Liver (tissue), 7 donors: ENCODE measurements at regions not wholly inside any gene's neighbourhood (a gene's known extent, or its start where the extent isn't known, plus 50 kb on each side); places are given as distances from the start of the nearest gene placed in this dataset.

Source experiments
- DNase-seq: peaks from one replicate; pipeline ENCODE4 v3.0.0-alpha.2; 2017; ENCODE audit warnings: low spot score
- H3K27ac ChIP-seq, 2 donors: one replicate each; pipeline ENCODE4 v1.7.0; 2013; ENCODE audit warnings: inconsistent platforms in 2 of 2, low read length in 2 of 2, control low read depth in 1 of 2, low read depth in 1 of 2, mild to moderate bottlenecking in 1 of 2
- H3K27me3 ChIP-seq, 4 donors: one replicate each; pipeline versions ENCODE4 v1.6.1 to v1.7.0; 2013; ENCODE audit warnings: low read length in 3 of 4, inconsistent platforms in 1 of 4, mild to moderate bottlenecking in 1 of 4, moderate library complexity in 1 of 4; ENCODE audit not compliant: control insufficient read depth in 4 of 4, insufficient read depth in 4 of 4
- H3K36me3 ChIP-seq, 4 donors: one replicate each; pipeline versions ENCODE4 v1.6.1 to v1.7.0; 2013; ENCODE audit warnings: low read length in 3 of 4, mild to moderate bottlenecking in 3 of 4, low read depth in 1 of 4, moderate library complexity in 1 of 4; ENCODE audit not compliant: control insufficient read depth in 4 of 4, insufficient read depth in 3 of 4
- H3K4me1 ChIP-seq, 4 donors: one replicate each; pipeline versions ENCODE4 v1.6.1 to v1.7.0; 2013; ENCODE audit warnings: low read length in 3 of 4, mild to moderate bottlenecking in 3 of 4, moderate library complexity in 1 of 4; ENCODE audit not compliant: control insufficient read depth in 4 of 4, insufficient read depth in 4 of 4
- H3K4me3 ChIP-seq, 3 donors: one replicate each; pipeline versions ENCODE4 v1.6.1 to v1.7.0; 2013; ENCODE audit warnings: low read length in 3 of 3, control low read depth in 1 of 3, low read depth in 1 of 3, mild to moderate bottlenecking in 1 of 3
- H3K9ac ChIP-seq, 2 donors: one replicate each; pipeline ENCODE4 v1.7.0; 2013; ENCODE audit warnings: low read length in 2 of 2, mild to moderate bottlenecking in 2 of 2, moderate library complexity in 2 of 2, control low read depth in 1 of 2, low read depth in 1 of 2
- H3K9me3 ChIP-seq, 4 donors: one replicate each; pipeline versions ENCODE4 v1.6.1 to v1.7.0; 2013; ENCODE audit warnings: low read length in 3 of 4; ENCODE audit not compliant: control insufficient read depth in 4 of 4
- FOXA1 ChIP-seq: IDR thresholded peaks from 2 replicates; pipeline ENCODE4 v1.6.1; 2016; ENCODE audit warnings: antibody characterized with exemption
- FOXA2 ChIP-seq: IDR thresholded peaks from 2 replicates; pipeline ENCODE4 v1.6.1; 2016; ENCODE audit warnings: antibody characterized with exemption
- GABPA ChIP-seq, 2 donors: IDR thresholded peaks in 1 of 2; conservative IDR thresholded peaks in 1 of 2; 2 replicates each; pipeline ENCODE4 v1.6.1; 2016; ENCODE audit warnings: antibody characterized with exemption in 2 of 2, mild to moderate bottlenecking in 1 of 2, moderate library complexity in 1 of 2
- HNF4A ChIP-seq, 2 donors: conservative IDR thresholded peaks; 2 replicates each; pipeline ENCODE4 v1.6.1; 2016; ENCODE audit warnings: antibody characterized with exemption in 2 of 2, mild to moderate bottlenecking in 2 of 2
- HNF4G ChIP-seq: IDR thresholded peaks from 2 replicates; pipeline ENCODE4 v1.6.1; 2016; ENCODE audit warnings: antibody characterized with exemption
- JUND ChIP-seq, 2 donors: IDR thresholded peaks; 2 replicates each; pipeline ENCODE4 v1.6.1; 2016; ENCODE audit warnings: antibody characterized with exemption in 2 of 2
- MAX ChIP-seq: IDR thresholded peaks from 2 replicates; pipeline ENCODE4 v1.6.1; 2016; ENCODE audit warnings: antibody characterized with exemption
- NR2F2 ChIP-seq: IDR thresholded peaks from 2 replicates; pipeline ENCODE4 v1.6.1; 2016; ENCODE audit warnings: antibody characterized with exemption
- RAD21 ChIP-seq, 2 donors: IDR thresholded peaks; 2 replicates each; pipeline ENCODE4 v1.6.1; 2016; ENCODE audit warnings: antibody characterized with exemption in 2 of 2, mild to moderate bottlenecking in 2 of 2
- RXRA ChIP-seq, 2 donors: IDR thresholded peaks; 2 replicates each; pipeline ENCODE4 v1.6.1; 2017 to 2018; ENCODE audit warnings: antibody characterized with exemption in 2 of 2, mild to moderate bottlenecking in 1 of 2
- SP1 ChIP-seq: IDR thresholded peaks from 2 replicates; pipeline ENCODE4 v1.6.1; 2018; ENCODE audit warnings: antibody characterized with exemption, mild to moderate bottlenecking
- TAF1 ChIP-seq: conservative IDR thresholded peaks from 2 replicates; pipeline ENCODE4 v1.6.1; 2016; ENCODE audit warnings: antibody characterized with exemption, mild to moderate bottlenecking
- YY1 ChIP-seq: IDR thresholded peaks from 2 replicates; pipeline ENCODE4 v1.6.1; 2016; ENCODE audit warnings: antibody characterized with exemption, mild to moderate bottlenecking
- WGBS: extraction: QIAGEN DNeasy Blood & Tissue Kit; methylation state at CpG from one replicate; pipeline ENCODE4 v1.1.7; 2013; 5-methylcytosine and 5-hydroxymethylcytosine counted together
- TF ChIP-seq, protein P1 (sequence below): IDR thresholded peaks from 2 replicates; pipeline ENCODE4 v1.6.1; 2016; ENCODE audit warnings: antibody characterized with exemption
- TF ChIP-seq, protein P2 (sequence below): IDR thresholded peaks from 2 replicates; pipeline ENCODE4 v1.6.1; 2016; ENCODE audit warnings: antibody characterized with exemption, mild to moderate bottlenecking
- TF ChIP-seq, protein P3 (sequence below): IDR thresholded peaks from 2 replicates; pipeline ENCODE4 v1.6.1; 2016; ENCODE audit warnings: antibody characterized with exemption
- donor health status: healthy.
- donor health status: healthy.
- donor health status: healthy.
- donor health status: healthy.

- H3K4me1 ChIP-seq = no peaks in the 10 kb centered on the region
- H3K36me3 ChIP-seq = no peaks in the 10 kb centered on the region
- no peaks in the 10 kb centered on the region for H3K27me3 ChIP-seq
- no peak for DNase-seq
- peaks cover 0 to 6% (median 0%) of the 10 kb centered on the region in 4 donors for H3K9me3 ChIP-seq
- TF ChIP-seq, protein P1, sequence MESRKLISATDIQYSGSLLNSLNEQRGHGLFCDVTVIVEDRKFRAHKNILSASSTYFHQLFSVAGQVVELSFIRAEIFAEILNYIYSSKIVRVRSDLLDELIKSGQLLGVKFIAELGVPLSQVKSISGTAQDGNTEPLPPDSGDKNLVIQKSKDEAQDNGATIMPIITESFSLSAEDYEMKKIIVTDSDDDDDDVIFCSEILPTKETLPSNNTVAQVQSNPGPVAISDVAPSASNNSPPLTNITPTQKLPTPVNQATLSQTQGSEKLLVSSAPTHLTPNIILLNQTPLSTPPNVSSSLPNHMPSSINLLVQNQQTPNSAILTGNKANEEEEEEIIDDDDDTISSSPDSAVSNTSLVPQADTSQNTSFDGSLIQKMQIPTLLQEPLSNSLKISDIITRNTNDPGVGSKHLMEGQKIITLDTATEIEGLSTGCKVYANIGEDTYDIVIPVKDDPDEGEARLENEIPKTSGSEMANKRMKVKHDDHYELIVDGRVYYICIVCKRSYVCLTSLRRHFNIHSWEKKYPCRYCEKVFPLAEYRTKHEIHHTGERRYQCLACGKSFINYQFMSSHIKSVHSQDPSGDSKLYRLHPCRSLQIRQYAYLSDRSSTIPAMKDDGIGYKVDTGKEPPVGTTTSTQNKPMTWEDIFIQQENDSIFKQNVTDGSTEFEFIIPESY = no peak
- no peak for TF ChIP-seq NR2F2
- no peak for TF ChIP-seq JUND (IDR thresholded peaks at IDR 0.05)
- no peak overlapping the region for H3K9ac ChIP-seq
- no peak overlapping the region for H3K4me3 ChIP-seq
- H3K27ac ChIP-seq = no peak overlapping the region
- 76% methylated on average over 3 of the region's 3 CpGs for WGBS
These were observed 80.3 kb upstream of the HMGCLL1 start for GRCh38 chr6:55659304-55659703.

GRCh38 chr6:55654445-55654844, 75.5 kb upstream of the HMGCLL1 start:
- H3K4me3 ChIP-seq = no peak overlapping the region
- H3K27ac ChIP-seq = no peak overlapping the region
- H3K9me3 ChIP-seq = no peaks in the 10 kb centered on the region
- H3K27me3 ChIP-seq = no peaks in the 10 kb centered on the region
- H3K36me3 ChIP-seq = no peaks in the 10 kb centered on the region
- no peak for DNase-seq
- no peaks in the 10 kb centered on the region for H3K4me1 ChIP-seq
- H3K9ac ChIP-seq = no peak overlapping the region
- TF ChIP-seq TAF1 (no peak), HNF4G (no peak), RXRA (IDR thresholded peaks at IDR 0.05) (no peak), FOXA2 (no peak), HNF4A (conservative IDR thresholded peaks at IDR 0.05) (no peak), MAX (no peak), RAD21 (IDR thresholded peaks at IDR 0.05) (no peak), JUND (IDR thresholded peaks at IDR 0.05) (no peak), YY1 (no peak), FOXA1 (no peak), SP1 (no peak), GABPA (IDR thresholded peaks at IDR 0.05 in 1 of 2, conservative IDR thresholded peaks at IDR 0.05 in 1 of 2) (no peak)
- TF ChIP-seq, protein P2, sequence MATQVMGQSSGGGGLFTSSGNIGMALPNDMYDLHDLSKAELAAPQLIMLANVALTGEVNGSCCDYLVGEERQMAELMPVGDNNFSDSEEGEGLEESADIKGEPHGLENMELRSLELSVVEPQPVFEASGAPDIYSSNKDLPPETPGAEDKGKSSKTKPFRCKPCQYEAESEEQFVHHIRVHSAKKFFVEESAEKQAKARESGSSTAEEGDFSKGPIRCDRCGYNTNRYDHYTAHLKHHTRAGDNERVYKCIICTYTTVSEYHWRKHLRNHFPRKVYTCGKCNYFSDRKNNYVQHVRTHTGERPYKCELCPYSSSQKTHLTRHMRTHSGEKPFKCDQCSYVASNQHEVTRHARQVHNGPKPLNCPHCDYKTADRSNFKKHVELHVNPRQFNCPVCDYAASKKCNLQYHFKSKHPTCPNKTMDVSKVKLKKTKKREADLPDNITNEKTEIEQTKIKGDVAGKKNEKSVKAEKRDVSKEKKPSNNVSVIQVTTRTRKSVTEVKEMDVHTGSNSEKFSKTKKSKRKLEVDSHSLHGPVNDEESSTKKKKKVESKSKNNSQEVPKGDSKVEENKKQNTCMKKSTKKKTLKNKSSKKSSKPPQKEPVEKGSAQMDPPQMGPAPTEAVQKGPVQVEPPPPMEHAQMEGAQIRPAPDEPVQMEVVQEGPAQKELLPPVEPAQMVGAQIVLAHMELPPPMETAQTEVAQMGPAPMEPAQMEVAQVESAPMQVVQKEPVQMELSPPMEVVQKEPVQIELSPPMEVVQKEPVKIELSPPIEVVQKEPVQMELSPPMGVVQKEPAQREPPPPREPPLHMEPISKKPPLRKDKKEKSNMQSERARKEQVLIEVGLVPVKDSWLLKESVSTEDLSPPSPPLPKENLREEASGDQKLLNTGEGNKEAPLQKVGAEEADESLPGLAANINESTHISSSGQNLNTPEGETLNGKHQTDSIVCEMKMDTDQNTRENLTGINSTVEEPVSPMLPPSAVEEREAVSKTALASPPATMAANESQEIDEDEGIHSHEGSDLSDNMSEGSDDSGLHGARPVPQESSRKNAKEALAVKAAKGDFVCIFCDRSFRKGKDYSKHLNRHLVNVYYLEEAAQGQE = no peak
- TF ChIP-seq, protein P3, sequence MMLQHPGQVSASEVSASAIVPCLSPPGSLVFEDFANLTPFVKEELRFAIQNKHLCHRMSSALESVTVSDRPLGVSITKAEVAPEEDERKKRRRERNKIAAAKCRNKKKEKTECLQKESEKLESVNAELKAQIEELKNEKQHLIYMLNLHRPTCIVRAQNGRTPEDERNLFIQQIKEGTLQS = no peak
- WGBS = 90% methylated on average over 1 of the region's 1 CpG
